ENCODE measurements at regions not wholly inside any gene's neighbourhood (a gene's known extent, or its start where the extent isn't known, plus 50 kb on each side); places are given as distances from the start of the nearest gene placed in this dataset.
A peak's percentile ranks its signal among the peaks of the same experiment; 100 is the strongest.

DNA sequence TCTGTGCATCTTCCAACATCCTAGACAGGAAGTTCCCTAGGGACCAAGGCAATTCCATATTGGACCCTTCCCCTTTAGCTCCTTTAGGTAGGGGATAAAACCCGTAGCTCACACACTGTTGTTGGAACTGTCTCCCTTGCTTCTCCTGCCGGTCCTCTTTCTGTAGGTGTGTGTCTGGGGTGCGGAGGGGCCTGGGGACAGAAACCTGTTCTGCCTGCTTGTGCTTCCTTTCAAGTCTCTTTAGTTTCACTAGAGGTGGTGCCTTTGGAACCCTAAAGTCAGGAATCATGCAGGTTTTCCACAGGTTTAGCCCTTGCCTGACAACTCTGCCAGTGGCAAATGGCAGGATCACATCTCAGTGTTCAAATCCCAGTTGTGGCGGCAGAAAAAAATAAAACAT, 74.6 kb upstream of the PTGFRN start:
- H3K27ac Mint-ChIP-seq, result peak overlapping the region in 1 of 9 donors; percentile 72
- intact Hi-C loops (cut with micrococcal nuclease), result no loop called here
- Histone ChIP-seq H3K4me3 (ENCODE audit: low read length) (no peak overlapping the region), H3K27ac (ENCODE audit: low read depth, low read length) (no peak overlapping the region), H3K9me3 (ENCODE audit: control insufficient read depth in 2 of 3, low read length in 3 of 3) (no peaks in the 10 kb centered on the region), H3K36me3 (ENCODE audit: control insufficient read depth in 2 of 3, insufficient read depth in 3 of 3, low read length in 3 of 3) (no peaks in the 10 kb centered on the region), H3K27me3 (ENCODE audit: control insufficient read depth in 2 of 2, insufficient read depth in 2 of 2, low read length in 2 of 2) (no peaks in the 10 kb centered on the region), H3K4me1 (ENCODE audit: control insufficient read depth in 2 of 2, insufficient read depth in 2 of 2, low read length in 2 of 2) (no peaks in the 10 kb centered on the region)
- POLR2A ChIA-PET, result interaction anchor here (0.8 kb wide), 1 partner anchor 750 kb away, joined by 3 read pairs; no protein-coding TSS in a partner anchor
- peaks cover 0 to 14% (median 5%) of the 10 kb centered on the region in 11 donors for H3K9me3 Mint-ChIP-seq
- no peak for ATAC-seq
- H3K4me3 Mint-ChIP-seq, result no peak overlapping the region
- H3K27me3 Mint-ChIP-seq, result no peaks in the 10 kb centered on the region
- DNase-seq, result no peak
- CTCF ChIA-PET, result interaction anchor here (1.4 kb wide), 1 partner anchor 100 kb away, joined by 3 read pairs; no protein-coding TSS in a partner anchor
- H3K36me3 Mint-ChIP-seq, result peaks cover 6 to 16% (median 7%) of the 10 kb centered on the region in 5 donors
- peaks cover 0 to 11% (median 3%) of the 10 kb centered on the region in 7 donors for H3K4me1 Mint-ChIP-seq

GRCh38 chr1:116836099-116836498, 73.6 kb upstream of the PTGFRN start:
- intact Hi-C loops (cut with micrococcal nuclease), result loop anchor here in 1 of 2 donors (1.0 kb wide), 1 partner anchor 14 kb away; no protein-coding TSS in a partner anchor
- POLR2A ChIA-PET, result interaction anchor here (0.6 kb wide), 1 partner anchor 236 kb away, joined by 12 read pairs; no protein-coding TSS in a partner anchor
- no peaks in the 10 kb centered on the region for H3K4me1 ChIP-seq (ENCODE audit: control insufficient read depth in 2 of 2, insufficient read depth in 2 of 2, low read length in 2 of 2)
- ATAC-seq (no peak), DNase-seq (no peak)
- peaks cover 0 to 14% (median 5%) of the 10 kb centered on the region in 11 donors for H3K9me3 Mint-ChIP-seq
- H3K4me3 Mint-ChIP-seq, result no peak overlapping the region
- H3K36me3 Mint-ChIP-seq, result peaks cover 6 to 16% (median 7%) of the 10 kb centered on the region in 5 donors
- H3K36me3 ChIP-seq (ENCODE audit: control insufficient read depth in 2 of 3, insufficient read depth in 3 of 3, low read length in 3 of 3), result no peaks in the 10 kb centered on the region
- no peak overlapping the region for H3K4me3 ChIP-seq (ENCODE audit: low read length)
- H3K27ac Mint-ChIP-seq, result no peak overlapping the region
- H3K27ac ChIP-seq (ENCODE audit: low read depth, low read length), result no peak overlapping the region
- H3K27me3 Mint-ChIP-seq, result no peaks in the 10 kb centered on the region
- peaks cover 0 to 11% (median 3%) of the 10 kb centered on the region in 7 donors for H3K4me1 Mint-ChIP-seq
- H3K27me3 ChIP-seq (ENCODE audit: control insufficient read depth in 2 of 2, insufficient read depth in 2 of 2, low read length in 2 of 2), result no peaks in the 10 kb centered on the region
- CTCF ChIA-PET, result no interaction called here
- no peaks in the 10 kb centered on the region for H3K9me3 ChIP-seq (ENCODE audit: control insufficient read depth in 2 of 3, low read length in 3 of 3)

GRCh38 chr1:116841569-116842344, 68.0 kb upstream of the PTGFRN start:
- no peaks in the 10 kb centered on the region for H3K27me3 ChIP-seq (ENCODE audit: control insufficient read depth in 2 of 2, insufficient read depth in 2 of 2, low read length in 2 of 2)
- Mint-ChIP-seq H3K27ac (no peak overlapping the region), H3K9me3 (peaks cover 0 to 14% (median 5%) of the 10 kb centered on the region in 11 donors), H3K36me3 (peaks cover 6 to 15% (median 7%) of the 10 kb centered on the region in 5 donors), H3K4me1 (peaks cover 0 to 3% (median 0%) of the 10 kb centered on the region in 7 donors), H3K27me3 (no peaks in the 10 kb centered on the region), H3K4me3 (no peak overlapping the region)
- POLR2A ChIA-PET, result interaction anchor here (1.2 kb wide), 1 partner anchor 93 kb away, joined by 3 read pairs; no protein-coding TSS in a partner anchor
- no peak for DNase-seq
- intact Hi-C loops (cut with micrococcal nuclease), result no loop called here
- no peak overlapping the region for H3K4me3 ChIP-seq (ENCODE audit: low read length)
- ATAC-seq, result no peak
- CTCF ChIA-PET, result interaction anchor here (0.6 to 1.0 kb wide), 2 partner anchors 12 to 22 kb away, joined by 3 to 7 read pairs; no protein-coding TSS in a partner anchor
- no peaks in the 10 kb centered on the region for H3K36me3 ChIP-seq (ENCODE audit: control insufficient read depth in 2 of 3, insufficient read depth in 3 of 3, low read length in 3 of 3)
- no peak overlapping the region for H3K27ac ChIP-seq (ENCODE audit: low read depth, low read length)
- H3K4me1 ChIP-seq (ENCODE audit: control insufficient read depth in 2 of 2, insufficient read depth in 2 of 2, low read length in 2 of 2), result no peaks in the 10 kb centered on the region
- no peaks in the 10 kb centered on the region for H3K9me3 ChIP-seq (ENCODE audit: control insufficient read depth in 2 of 3, low read length in 3 of 3)

DNA sequence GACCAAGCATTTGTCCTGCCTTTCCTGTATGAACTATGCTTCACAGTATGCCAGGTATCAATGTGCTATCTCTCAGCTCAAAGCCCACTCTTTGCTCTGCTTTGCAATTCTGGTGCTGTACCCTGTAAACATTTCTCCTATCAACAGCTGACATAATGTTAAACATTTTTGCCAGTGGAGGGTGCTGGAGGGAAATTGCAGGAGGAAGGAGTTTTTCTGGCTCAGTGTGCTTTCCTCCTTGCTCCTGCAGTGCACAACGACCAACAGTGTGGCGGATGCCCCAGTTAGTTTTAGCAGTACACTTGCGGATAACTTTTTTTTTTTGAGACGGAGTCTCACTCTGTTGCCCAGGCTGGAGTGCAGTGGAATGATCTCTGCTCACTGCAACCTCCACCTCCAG, 67.1 kb upstream of the PTGFRN start:
- ATAC-seq (no peak), DNase-seq (no peak)
- Histone ChIP-seq H3K27ac (ENCODE audit: low read depth, low read length) (no peak overlapping the region), H3K9me3 (ENCODE audit: control insufficient read depth in 2 of 3, low read length in 3 of 3) (no peaks in the 10 kb centered on the region), H3K27me3 (ENCODE audit: control insufficient read depth in 2 of 2, insufficient read depth in 2 of 2, low read length in 2 of 2) (no peaks in the 10 kb centered on the region), H3K4me1 (ENCODE audit: control insufficient read depth in 2 of 2, insufficient read depth in 2 of 2, low read length in 2 of 2) (no peaks in the 10 kb centered on the region), H3K36me3 (ENCODE audit: control insufficient read depth in 2 of 3, insufficient read depth in 3 of 3, low read length in 3 of 3) (no peaks in the 10 kb centered on the region), H3K4me3 (ENCODE audit: low read length) (no peak overlapping the region)
- H3K9me3 Mint-ChIP-seq, result peaks cover 0 to 14% (median 1%) of the 10 kb centered on the region in 11 donors
- no peak overlapping the region for H3K4me3 Mint-ChIP-seq
- intact Hi-C loops (cut with micrococcal nuclease), result no loop called here
- ChIA-PET POLR2A (interaction anchor here (0.6 kb wide), 1 partner anchor 50 kb away, joined by 3 read pairs; no protein-coding TSS in a partner anchor), CTCF (interaction anchor here (0.6 kb wide), 1 partner anchor 23 kb away, joined by 7 read pairs; no protein-coding TSS in a partner anchor)
- no peaks in the 10 kb centered on the region for H3K27me3 Mint-ChIP-seq
- H3K36me3 Mint-ChIP-seq, result peaks cover 0 to 7% (median 0%) of the 10 kb centered on the region in 5 donors
- peaks cover 0 to 5% (median under 1%) of the 10 kb centered on the region in 7 donors for H3K4me1 Mint-ChIP-seq
- H3K27ac Mint-ChIP-seq, result peak overlapping the region in 1 of 9 donors; percentile 25

GRCh38 chr1:116844775-116845174, 64.9 kb upstream of the PTGFRN start:
- Mint-ChIP-seq H3K9me3 (peaks cover 0 to 6% (median 0%) of the 10 kb centered on the region in 11 donors), H3K27ac (no peak overlapping the region), H3K4me3 (no peak overlapping the region), H3K4me1 (peaks cover 0 to 17% (median 5%) of the 10 kb centered on the region in 7 donors), H3K27me3 (no peaks in the 10 kb centered on the region), H3K36me3 (no peaks in the 10 kb centered on the region)
- Histone ChIP-seq H3K36me3 (ENCODE audit: control insufficient read depth in 2 of 3, insufficient read depth in 3 of 3, low read length in 3 of 3) (no peaks in the 10 kb centered on the region), H3K9me3 (ENCODE audit: control insufficient read depth in 2 of 3, low read length in 3 of 3) (no peaks in the 10 kb centered on the region), H3K4me3 (ENCODE audit: low read length) (no peak overlapping the region), H3K4me1 (ENCODE audit: control insufficient read depth in 2 of 2, insufficient read depth in 2 of 2, low read length in 2 of 2) (no peaks in the 10 kb centered on the region), H3K27ac (ENCODE audit: low read depth, low read length) (no peak overlapping the region), H3K27me3 (ENCODE audit: control insufficient read depth in 2 of 2, insufficient read depth in 2 of 2, low read length in 2 of 2) (no peaks in the 10 kb centered on the region)
- CTCF ChIA-PET, result no interaction called here
- intact Hi-C loops (cut with micrococcal nuclease), result no loop called here
- no peak for ATAC-seq
- DNase-seq, result no peak
- POLR2A ChIA-PET, result interaction anchor here (0.6 kb wide), 1 partner anchor 57 kb away, joined by 3 read pairs; no protein-coding TSS in a partner anchor

- Histone ChIP-seq H3K27ac (ENCODE audit: low read depth, low read length) (no peak overlapping the region), H3K4me3 (ENCODE audit: low read length) (no peak overlapping the region), H3K9me3 (ENCODE audit: control insufficient read depth in 2 of 3, low read length in 3 of 3) (no peaks in the 10 kb centered on the region), H3K27me3 (ENCODE audit: control insufficient read depth in 2 of 2, insufficient read depth in 2 of 2, low read length in 2 of 2) (no peaks in the 10 kb centered on the region), H3K4me1 (ENCODE audit: control insufficient read depth in 2 of 2, insufficient read depth in 2 of 2, low read length in 2 of 2) (no peaks in the 10 kb centered on the region), H3K36me3 (ENCODE audit: control insufficient read depth in 2 of 3, insufficient read depth in 3 of 3, low read length in 3 of 3) (no peaks in the 10 kb centered on the region)
- no peaks in the 10 kb centered on the region for H3K36me3 Mint-ChIP-seq
- H3K27me3 Mint-ChIP-seq, result no peaks in the 10 kb centered on the region
- H3K4me1 Mint-ChIP-seq, result peaks cover 2 to 20% (median 5%) of the 10 kb centered on the region in 7 donors
- H3K9me3 Mint-ChIP-seq, result peaks cover 0 to 6% (median 0%) of the 10 kb centered on the region in 11 donors
- ChIA-PET POLR2A (no interaction called here), CTCF (no interaction called here)
- no peak overlapping the region for H3K4me3 Mint-ChIP-seq
- peak overlapping the region in 1 of 9 donors; percentile 46 for H3K27ac Mint-ChIP-seq
- DNase-seq (no peak), ATAC-seq (no peak)
- intact Hi-C loops (cut with micrococcal nuclease), result no loop called here
Measured at GRCh38 chr1:116847190-116847589, 62.5 kb upstream of the PTGFRN start.

All from naive thymus-derived CD4-positive, alpha-beta T cell (primary cell).